K562 (cell line): ENCODE measurements at regions not wholly inside any gene's neighbourhood (a gene's known extent, or its start where the extent isn't known, plus 50 kb on each side); places are given as distances from the start of the nearest gene placed in this dataset.

ENCODE experiments used
- CREM ChIP-seq: IDR thresholded peaks from 2 replicates; pipeline ENCODE4 v1.6.1; 2014; ENCODE audit warnings: antibody characterized with exemption, low read depth
- DPF2 ChIP-seq: fragments of 450-650 bp; IDR thresholded peaks from 2 replicates; pipeline ENCODE4 v1.6.1; 2016
- EP300 ChIP-seq: IDR thresholded peaks from 2 replicates; pipeline ENCODE4 v1.6.1; 2012; ENCODE audit warnings: low read length, improper control_type of control experiment
- GTF2B ChIP-seq: IDR thresholded peaks from 2 replicates; pipeline ENCODE4 v1.6.1; 2011; ENCODE audit not compliant: insufficient read length; ENCODE audit errors: extremely low read depth
- JUN ChIP-seq, 2 experiments: sonication (generic) in 1 of 2; formaldehyde crosslinking in 1 of 2; IDR thresholded peaks; 2 replicates each; pipeline versions ENCODE4 v1.6.1 to v1.8.0; 2012 to 2022; ENCODE audit warnings: borderline replicate concordance in 2 of 2, mild to moderate bottlenecking in 2 of 2, improper control_type of control experiment in 1 of 2, low read depth in 1 of 2, low read length in 1 of 2, missing genetic modification reagents in 1 of 2
- KDM1A ChIP-seq, 2 experiments: fragments of 450-650 bp; IDR thresholded peaks; 2 replicates each; pipeline ENCODE4 v1.6.1; 2016; ENCODE audit warnings: mild to moderate bottlenecking in 2 of 2
- MAFG ChIP-seq: fragments of 450-650 bp; conservative IDR thresholded peaks from 2 replicates; pipeline ENCODE4 v1.6.1; 2016; ENCODE audit warnings: missing genetic modification characterization, missing compliant biosample characterization
- MEIS2 ChIP-seq: fragments of 450-650 bp; IDR thresholded peaks from 2 replicates; pipeline ENCODE4 v1.6.1; 2014; ENCODE audit warnings: mild to moderate bottlenecking; ENCODE audit not compliant: partially characterized antibody
- MIER1 ChIP-seq: fragments of 450-650 bp; IDR thresholded peaks from 2 replicates; pipeline ENCODE4 v1.6.1; 2016; ENCODE audit warnings: antibody characterized with exemption, mild to moderate bottlenecking, low read depth
- MNT ChIP-seq, 2 experiments: fragments of 450-650 bp; conservative IDR thresholded peaks; 2 replicates each; pipeline ENCODE4 v1.6.1; 2017; ENCODE audit warnings: mild to moderate bottlenecking in 2 of 2, moderate library complexity in 2 of 2
- MTA2 ChIP-seq: fragments of 450-650 bp; IDR thresholded peaks from 2 replicates; pipeline ENCODE4 v1.6.1; 2016; ENCODE audit warnings: low read depth
- MYNN ChIP-seq, 2 experiments: sonication (generic); formaldehyde crosslinking in 1 of 2; IDR thresholded peaks; 2 replicates each; pipeline versions ENCODE4 v1.5.0 to v1.6.1; 2016 to 2020; ENCODE audit warnings: antibody characterized with exemption in 1 of 2, missing genetic modification reagents in 1 of 2
- POLR2A ChIP-seq: fragments of 450-650 bp; conservative IDR thresholded peaks from 2 replicates; pipeline ENCODE4 v1.6.1; 2016
- POLR2G ChIP-seq: fragments of 200-400 bp; formaldehyde crosslinking; IDR thresholded peaks from 2 replicates; pipeline ENCODE4 v1.6.1; 2017; ENCODE audit warnings: low read depth, mild to moderate bottlenecking, antibody characterized with exemption, low read length, moderate library complexity
- SPI1 ChIP-seq: IDR thresholded peaks from 2 replicates; pipeline ENCODE4 v1.6.1; 2011; ENCODE audit warnings: low read depth, low read length, control low read depth, borderline replicate concordance
- THRAP3 ChIP-seq: fragments of 450-650 bp; IDR thresholded peaks from 2 replicates; pipeline ENCODE4 v1.6.1; 2016; ENCODE audit warnings: mild to moderate bottlenecking, inconsistent platforms, borderline replicate concordance
- ZBTB17 ChIP-seq: fragments of 450-650 bp; formaldehyde crosslinking; IDR thresholded peaks from 2 replicates; pipeline ENCODE4 v1.4.0; 2020; ENCODE audit warnings: mild to moderate bottlenecking
- TF ChIP-seq, protein P1 (sequence below): fragments of 450-650 bp; IDR thresholded peaks from 2 replicates; pipeline ENCODE4 v1.6.1; 2017; ENCODE audit warnings: antibody characterized with exemption, mild to moderate bottlenecking
- TF ChIP-seq, protein P2 (sequence below): fragments of 250-450 bp; sonication (Bioruptor Pico); IDR thresholded peaks from 2 replicates; pipeline ENCODE4 v1.6.1; 2021; ENCODE audit warnings: mild to moderate bottlenecking
- TF ChIP-seq, protein P3 (sequence below): fragments of 450-650 bp; IDR thresholded peaks from 2 replicates; pipeline ENCODE4 v1.6.1; 2016; ENCODE audit warnings: low read depth, mild to moderate bottlenecking, moderate library complexity

DNA sequence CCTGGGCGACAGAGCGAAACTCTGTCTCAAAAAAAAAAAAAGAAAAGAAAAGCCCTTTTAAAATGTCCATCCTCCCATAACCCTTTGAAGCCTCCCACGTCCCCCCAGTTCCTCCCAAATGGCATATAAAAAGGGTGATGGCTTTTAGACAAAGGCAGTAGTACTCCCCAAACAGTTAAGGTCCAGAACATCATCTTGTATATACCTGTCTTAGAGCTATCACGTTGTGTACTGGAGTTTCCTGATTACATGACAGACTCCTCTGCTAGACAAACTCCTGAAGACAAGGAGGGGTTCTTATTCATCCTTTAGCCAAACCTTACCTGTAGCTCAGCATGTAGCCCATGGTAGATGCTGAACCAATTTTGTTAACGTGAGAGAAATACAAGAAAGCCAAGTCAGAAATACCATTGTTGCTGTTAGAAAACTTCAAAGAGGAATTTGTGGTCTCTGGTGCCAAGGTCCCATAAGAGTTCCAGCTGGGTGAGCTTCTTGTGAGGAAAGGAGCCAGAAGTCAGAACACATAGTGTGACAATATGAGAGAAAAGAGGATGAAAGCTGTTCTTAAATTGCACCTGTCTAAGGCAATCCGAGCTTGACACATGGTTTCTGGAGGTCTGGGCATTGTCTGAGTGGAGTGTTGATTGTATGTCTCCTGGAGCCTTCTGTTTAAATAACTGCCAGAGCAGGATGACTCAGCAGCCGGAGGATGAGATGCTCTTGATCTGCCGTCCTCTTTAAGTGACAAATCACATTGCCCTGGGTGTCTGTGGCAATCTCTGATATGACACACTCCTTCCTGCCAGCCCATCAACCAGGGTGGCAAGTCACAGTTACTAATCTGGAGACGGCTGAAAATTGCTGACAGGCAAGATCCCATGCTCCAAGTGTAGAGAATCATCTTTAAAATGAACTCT lies 69.1 kb downstream of the ARRDC3 start (continued):
- TF ChIP-seq, protein P1, sequence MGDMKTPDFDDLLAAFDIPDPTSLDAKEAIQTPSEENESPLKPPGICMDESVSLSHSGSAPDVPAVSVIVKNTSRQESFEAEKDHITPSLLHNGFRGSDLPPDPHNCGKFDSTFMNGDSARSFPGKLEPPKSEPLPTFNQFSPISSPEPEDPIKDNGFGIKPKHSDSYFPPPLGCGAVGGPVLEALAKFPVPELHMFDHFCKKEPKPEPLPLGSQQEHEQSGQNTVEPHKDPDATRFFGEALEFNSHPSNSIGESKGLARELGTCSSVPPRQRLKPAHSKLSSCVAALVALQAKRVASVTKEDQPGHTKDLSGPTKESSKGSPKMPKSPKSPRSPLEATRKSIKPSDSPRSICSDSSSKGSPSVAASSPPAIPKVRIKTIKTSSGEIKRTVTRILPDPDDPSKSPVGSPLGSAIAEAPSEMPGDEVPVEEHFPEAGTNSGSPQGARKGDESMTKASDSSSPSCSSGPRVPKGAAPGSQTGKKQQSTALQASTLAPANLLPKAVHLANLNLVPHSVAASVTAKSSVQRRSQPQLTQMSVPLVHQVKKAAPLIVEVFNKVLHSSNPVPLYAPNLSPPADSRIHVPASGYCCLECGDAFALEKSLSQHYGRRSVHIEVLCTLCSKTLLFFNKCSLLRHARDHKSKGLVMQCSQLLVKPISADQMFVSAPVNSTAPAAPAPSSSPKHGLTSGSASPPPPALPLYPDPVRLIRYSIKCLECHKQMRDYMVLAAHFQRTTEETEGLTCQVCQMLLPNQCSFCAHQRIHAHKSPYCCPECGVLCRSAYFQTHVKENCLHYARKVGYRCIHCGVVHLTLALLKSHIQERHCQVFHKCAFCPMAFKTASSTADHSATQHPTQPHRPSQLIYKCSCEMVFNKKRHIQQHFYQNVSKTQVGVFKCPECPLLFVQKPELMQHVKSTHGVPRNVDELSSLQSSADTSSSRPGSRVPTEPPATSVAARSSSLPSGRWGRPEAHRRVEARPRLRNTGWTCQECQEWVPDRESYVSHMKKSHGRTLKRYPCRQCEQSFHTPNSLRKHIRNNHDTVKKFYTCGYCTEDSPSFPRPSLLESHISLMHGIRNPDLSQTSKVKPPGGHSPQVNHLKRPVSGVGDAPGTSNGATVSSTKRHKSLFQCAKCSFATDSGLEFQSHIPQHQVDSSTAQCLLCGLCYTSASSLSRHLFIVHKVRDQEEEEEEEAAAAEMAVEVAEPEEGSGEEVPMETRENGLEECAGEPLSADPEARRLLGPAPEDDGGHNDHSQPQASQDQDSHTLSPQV = peak; percentile 82
- peak; percentile 95 for TF ChIP-seq DPF2
- TF ChIP-seq POLR2A = 0 out of 2 replicates have a peak, but pooled peaks have one; percentile 31
- peak; percentile 90 for TF ChIP-seq EP300
- no peak for TF ChIP-seq THRAP3
- peak; percentile 42 to 76; a peak in 2 of 4 replicates for TF ChIP-seq MNT (conservative IDR thresholded peaks at IDR 0.05)
- TF ChIP-seq MAFG (tag) = peak; percentile 99
- peak; percentile 68; the same call in 1 of the 2 replicates for TF ChIP-seq CREM
- TF ChIP-seq MIER1 = no peak
- peak; percentile 85 for TF ChIP-seq MYNN (IDR thresholded peaks at IDR 0.05)
- TF ChIP-seq MYNN (CRISPR knock-in tag; IDR thresholded peaks at IDR 0.05) = no peak
- TF ChIP-seq, protein P2, sequence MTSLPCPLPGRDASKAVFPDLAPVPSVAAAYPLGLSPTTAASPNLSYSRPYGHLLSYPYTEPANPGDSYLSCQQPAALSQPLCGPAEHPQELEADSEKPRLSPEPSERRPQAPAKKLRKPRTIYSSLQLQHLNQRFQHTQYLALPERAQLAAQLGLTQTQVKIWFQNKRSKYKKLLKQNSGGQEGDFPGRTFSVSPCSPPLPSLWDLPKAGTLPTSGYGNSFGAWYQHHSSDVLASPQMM (CRISPR knock-in tag) = no peak
- no peak for TF ChIP-seq GTF2B
- TF ChIP-seq, protein P3, sequence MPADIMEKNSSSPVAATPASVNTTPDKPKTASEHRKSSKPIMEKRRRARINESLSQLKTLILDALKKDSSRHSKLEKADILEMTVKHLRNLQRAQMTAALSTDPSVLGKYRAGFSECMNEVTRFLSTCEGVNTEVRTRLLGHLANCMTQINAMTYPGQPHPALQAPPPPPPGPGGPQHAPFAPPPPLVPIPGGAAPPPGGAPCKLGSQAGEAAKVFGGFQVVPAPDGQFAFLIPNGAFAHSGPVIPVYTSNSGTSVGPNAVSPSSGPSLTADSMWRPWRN = 0 out of 2 replicates have a peak, but pooled peaks have one; percentile 47
- TF ChIP-seq JUN (IDR thresholded peaks at IDR 0.05; ENCODE audit: borderline replicate concordance, low read depth, low read length) = peak; percentile 68; the same call in 1 of the 2 replicates
- TF ChIP-seq JUN (CRISPR knock-in tag; IDR thresholded peaks at IDR 0.05; ENCODE audit: borderline replicate concordance) = no peak
- peak; percentile 62; the same call in 1 of the 2 replicates for TF ChIP-seq ZBTB17 (CRISPR knock-in tag)
- TF ChIP-seq MTA2 = peak; percentile 64
- no peak for TF ChIP-seq SPI1
- peak; percentile 94 to 96 for TF ChIP-seq KDM1A (IDR thresholded peaks at IDR 0.05)
- peak; percentile 97 for TF ChIP-seq MEIS2
- TF ChIP-seq POLR2G = no peak
